ENCODE measurements at regions not wholly inside any gene's neighbourhood (a gene's known extent, or its start where the extent isn't known, plus 50 kb on each side); places are given as distances from the start of the nearest gene placed in this dataset.

DNA sequence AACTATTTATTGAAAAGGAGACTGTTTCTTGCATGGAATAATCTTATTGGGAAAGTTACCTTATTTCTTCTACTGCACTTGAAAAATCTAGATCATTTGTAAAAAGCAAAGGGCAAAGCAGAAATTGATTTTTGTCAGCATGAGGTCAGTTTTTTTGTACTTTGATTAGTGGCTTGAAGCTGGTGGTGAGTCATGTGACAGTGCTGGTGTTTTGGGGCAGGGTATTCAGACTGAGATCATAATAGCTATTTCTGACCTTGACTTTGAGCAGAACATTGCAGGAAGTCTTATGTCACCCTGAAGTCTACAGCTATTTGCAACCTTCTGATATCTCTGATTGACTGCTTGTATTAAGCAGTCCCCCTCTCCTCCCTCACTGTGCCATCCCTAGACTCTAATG, 66.3 kb upstream of the SORCS3 start:
- DNase-seq (ENCODE audit: low read depth) = no peak

DNA sequence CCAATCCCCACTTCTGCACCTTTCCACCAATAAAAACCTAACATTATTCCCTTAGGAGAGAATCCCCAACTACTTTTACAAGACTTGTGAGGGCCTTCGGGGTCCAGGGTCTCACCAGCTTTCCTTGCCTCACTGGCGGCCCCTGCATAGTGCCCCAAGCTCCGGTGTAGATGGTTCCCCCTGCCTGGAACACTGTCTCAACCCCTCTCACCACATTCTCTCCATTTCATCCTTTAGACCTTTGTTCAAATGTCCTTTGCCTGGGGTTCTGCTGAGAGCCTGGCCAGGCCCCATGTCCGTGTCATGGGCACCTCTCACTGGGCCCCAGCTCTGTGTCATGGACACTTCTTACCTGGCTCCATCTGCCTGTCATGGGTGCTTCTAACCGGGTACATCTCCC, 64.5 kb upstream of the SORCS3 start:
- no peak for DNase-seq (ENCODE audit: low read depth)

DNA sequence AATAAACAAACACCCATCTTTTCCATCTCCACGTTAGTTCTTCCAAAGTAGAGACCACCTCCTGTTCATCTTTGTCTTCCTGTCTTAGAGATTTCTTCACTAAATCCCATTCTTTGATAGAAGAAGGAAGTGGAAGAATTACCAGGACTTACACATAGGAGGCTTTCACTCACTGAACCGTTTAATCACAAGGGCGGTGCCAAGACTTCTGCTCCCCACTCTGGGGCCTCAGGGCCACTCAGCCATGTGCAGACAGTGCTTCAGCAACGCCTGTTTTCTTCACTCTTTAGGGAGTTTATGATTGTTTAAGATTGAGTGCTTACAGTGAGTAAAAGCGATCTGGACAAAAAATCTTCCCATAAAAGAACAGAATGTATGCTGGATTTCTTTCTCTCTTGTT, 63.9 kb upstream of the SORCS3 start:
- no peak for DNase-seq (ENCODE audit: low read depth)

DNA sequence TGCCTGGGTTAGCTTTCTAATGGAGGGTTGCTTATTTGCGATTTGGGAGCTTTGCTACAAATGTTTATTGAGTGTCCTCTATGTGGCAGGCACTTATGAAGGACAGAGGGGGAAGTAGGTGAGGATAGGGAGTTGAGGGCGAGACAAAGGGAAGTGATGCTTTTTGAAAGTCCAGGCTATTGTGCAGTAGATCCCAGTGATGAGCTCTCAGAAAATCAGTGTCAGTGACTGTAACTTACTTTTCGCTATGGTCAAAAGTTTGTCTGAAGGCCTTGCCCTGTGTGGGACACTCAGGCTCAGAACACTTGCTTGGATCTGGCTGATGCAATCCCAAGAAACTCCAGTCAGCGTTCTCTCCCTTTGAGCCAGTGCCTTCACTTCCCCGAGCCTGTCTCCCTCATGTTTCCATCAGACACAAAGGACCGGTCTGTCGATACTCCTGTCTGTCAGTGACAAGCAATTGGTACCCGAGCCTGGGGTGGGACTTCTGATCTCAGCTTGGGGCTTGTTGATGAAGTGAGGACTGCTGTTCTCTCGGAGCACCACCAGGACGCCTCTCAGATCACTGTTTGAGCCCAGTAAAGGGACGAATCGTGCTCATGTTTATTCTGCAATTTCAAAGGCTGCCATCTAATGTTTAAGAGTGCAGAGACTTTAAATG, 63.1 kb upstream of the SORCS3 start:
- DNase-seq (ENCODE audit: low read depth) = no peak

DNA sequence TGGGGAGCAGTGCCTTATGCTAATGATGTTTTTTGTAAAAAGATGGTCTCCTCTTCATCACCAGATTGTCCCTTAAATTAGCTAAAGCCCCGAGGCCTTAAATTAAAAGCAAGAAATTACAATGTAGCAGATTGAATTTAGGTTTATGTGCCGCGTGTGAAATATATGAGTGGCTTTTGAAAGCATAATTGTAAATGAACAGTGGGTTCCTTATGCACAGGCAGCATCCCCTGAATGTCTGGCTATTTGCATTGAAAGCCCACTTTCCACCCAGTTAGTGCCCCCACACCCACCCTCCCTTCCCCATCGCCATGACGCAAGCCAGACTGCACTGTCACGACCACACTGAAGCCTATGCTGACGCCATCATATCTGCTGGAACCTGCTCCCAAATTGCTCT, 62.4 kb upstream of the SORCS3 start:
- no peak for DNase-seq (ENCODE audit: low read depth)

DNA sequence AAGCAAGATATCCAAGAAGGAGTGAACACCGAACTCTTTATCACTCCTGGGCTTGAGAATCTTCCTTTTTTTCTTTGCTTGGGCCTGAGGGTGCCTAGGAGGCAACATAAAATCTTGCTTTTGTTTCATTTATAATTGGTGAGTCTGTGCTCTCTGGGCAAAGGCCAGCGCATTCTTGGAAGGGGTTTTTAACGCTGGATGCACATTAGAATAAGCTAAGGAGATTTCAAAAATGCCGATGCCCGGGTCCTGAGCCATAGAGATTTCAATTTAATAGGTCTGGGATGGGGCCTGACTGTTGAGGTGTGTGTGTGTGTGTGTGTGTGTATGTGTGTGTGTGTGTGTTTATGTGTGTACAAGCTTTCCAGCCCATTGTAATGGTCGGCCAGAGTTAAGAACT, 62.0 kb upstream of the SORCS3 start:
- DNase-seq (ENCODE audit: low read depth) = no peak

DNA sequence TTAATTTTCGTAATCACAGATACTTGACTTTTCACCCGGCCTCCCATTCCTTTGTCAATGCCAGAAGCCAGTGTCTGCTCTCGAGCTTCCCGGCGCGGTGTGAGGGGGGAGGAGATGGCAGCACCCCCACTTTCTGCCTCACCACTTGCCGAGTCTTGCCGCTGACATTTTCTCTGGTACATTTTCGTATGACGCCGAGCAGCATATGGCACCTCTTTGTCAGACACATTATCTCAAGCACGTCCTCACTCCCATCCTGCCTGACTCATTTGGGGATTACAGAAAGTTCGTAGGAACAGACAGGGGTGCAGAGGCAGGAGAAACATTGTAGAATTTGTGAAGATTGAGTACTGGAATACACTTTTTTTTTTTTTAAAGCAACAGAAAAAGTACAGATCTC, 60.8 kb upstream of the SORCS3 start:
- DNase-seq (ENCODE audit: low read depth) = peak; percentile 40

DNA sequence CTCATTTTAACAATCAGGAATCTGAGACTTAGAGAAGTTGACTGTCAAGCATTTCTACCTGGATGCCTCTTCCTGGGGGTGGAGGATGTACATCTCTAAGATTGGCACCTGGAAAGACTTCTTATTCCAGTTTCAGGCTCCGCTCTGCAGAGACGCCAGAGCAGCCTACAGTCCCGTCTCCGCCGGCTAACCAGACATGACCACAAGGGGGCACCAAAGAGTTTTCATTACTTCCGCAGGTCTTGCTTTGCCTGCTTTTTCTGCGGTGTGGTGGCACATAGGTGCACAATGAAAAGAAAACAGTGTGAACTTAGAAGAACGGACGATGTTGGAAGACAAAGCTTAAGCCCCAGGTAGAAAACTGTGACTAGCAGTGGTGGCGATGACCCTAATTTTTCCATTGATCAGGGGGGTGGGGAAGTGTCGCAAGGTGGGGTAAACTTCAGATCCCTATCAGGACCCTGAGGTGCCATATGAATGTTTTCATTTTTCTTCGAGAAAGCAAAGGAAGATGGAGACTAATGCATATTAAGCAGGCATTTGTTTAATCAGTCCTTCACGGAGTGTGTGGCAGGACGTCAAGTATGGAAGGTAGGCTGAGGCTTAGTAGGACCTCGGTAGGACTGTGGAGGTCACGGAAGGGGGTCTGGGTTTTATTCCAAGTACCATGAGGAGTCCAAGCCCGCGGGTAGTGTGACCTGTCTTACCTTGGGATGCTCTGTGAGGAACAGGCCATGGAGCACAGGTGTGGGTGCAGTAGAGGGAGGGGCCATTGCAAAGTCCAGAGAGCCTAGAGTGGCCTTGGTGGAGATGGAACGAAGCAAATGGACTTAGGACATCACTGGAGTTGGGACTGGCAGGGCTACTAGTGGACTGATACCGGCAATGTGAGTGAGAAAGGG, 60.1 kb upstream of the SORCS3 start:
- DNase-seq (ENCODE audit: low read depth) = peak; percentile 53

DNA sequence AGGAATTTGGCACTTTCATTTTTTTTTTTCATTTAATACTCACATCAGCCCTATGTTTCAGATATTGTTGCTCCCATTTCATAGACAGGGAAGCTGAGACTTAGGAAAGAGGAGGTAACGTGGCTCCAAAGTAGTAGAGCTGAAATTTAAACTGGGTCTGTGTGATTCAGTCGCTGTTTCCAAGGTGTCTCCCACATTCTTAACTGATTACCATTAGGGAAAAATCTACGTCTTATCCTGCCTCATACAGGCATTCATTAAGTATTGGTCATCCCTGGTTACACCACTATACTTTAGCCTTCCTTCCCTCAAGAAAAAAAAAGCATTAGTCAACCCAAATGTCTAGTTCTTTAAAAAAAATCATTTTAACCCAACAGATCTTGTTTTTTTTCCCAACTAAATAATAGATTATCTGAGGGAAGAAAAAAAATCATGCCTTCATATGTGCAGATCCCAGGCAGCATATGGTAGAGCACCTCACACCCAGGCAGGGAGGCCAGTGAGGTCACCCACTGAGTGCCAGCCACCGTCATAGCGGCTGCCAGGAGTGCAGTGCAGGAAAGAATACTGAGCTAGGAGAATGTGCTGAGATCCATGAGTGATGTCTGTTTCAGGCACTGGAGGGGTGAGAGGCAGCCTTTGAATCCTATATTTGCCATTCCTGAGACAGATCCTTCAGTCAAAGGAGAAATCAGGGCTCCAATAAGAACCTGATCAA, 59.0 kb upstream of the SORCS3 start:
- peak; percentile 23 for DNase-seq (ENCODE audit: low read depth)

DNA sequence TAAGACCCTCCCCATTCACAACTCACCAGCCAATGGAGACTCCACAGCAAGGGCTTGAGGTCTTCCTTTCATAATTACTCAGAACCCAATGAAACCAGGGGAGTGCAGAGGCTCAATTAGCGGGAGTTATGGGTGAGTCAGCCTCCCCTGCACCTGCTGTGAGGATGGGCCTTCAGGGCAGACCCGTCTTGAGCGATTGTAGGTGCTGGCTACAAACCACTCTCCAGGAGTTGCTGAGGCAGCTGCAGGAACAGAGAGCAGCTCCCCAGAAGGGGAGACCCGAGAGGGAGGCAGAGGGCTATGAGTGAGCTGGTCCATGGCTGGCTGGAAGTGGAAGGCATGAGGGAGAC, 58.5 kb upstream of the SORCS3 start:
- DNase-seq (ENCODE audit: low read depth) = peak; percentile 5

DNA sequence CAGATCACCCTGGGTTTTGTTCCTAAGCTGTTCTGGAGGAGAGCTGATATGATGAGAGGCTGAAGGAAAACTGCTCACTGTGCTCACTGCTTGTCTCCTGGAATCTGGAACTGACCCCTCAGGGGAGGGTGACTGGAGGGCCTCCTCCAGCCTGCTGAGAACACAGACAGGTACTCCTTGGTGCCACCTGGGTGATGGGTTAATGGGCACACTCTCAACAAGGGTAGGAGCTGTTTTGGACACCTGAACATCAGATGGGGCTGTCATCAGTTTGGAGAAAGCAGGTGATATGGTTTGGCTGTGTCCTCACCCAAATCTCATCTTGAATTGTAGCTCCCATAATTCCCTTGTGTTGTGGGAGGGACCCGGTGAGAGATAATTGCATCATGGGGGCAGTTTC, 58.1 kb upstream of the SORCS3 start:
- no peak for DNase-seq (ENCODE audit: low read depth)

DNA sequence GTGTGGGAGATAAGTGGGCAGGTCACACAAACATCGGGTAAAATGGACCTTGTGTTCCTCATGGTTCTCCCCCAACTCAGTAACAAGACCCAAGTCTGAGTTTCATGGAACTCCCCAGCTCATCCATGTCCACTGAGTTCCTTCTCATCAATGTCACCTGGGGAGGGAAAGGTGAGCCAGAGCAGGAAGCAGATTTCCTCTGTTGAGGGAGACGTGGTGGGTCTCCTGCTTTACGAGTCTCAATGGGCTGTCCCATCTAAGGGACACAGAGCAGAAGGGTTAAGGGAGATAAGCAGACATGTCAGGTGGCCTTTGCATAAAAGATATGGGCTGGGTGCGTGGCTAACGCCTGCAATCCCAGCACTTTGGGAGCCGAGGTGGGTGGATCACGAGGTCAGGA, 56.5 kb upstream of the SORCS3 start:
- no peak for DNase-seq (ENCODE audit: low read depth)

DNA sequence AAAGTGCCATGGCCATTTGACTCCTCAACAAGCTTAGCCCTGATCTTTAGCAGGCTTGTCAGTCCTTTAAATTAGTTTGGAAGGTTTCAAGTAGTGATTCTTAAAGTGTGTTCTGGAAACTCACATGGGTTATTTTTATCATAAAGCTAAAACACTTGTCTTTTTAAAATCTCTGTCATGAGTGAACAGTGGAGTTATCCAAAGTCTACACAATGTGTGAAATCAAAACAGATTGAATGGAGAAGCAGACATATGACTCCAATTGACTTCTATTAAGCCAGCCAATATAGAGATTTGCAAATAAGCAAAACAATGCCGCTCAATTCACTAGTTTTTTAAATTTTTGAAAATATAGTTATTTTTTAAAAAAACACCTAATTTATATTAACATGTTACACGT, 53.3 kb upstream of the SORCS3 start:
- DNase-seq (ENCODE audit: low read depth) = no peak

DNA sequence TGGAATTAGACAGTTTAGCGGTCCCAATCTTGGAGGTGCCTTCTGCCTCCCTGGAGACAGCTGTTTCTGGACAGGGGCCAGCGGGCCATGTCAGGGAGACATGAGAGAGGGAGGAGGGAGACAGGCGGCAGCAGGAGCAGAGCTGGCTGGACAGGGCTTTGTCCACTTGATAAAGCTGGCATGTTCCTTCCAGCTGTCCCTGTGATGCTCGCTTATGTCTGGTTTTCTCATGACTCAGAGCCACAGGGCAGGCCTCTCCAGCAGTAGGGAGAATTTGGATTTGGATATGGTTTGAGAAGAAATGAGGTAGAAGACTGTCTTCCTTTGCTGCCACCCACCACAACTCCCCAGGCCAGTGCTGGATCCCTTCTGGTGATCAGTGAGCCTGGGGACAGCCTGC, 51.7 kb upstream of the SORCS3 start:
- DNase-seq (ENCODE audit: low read depth) = peak; percentile 32

DNA sequence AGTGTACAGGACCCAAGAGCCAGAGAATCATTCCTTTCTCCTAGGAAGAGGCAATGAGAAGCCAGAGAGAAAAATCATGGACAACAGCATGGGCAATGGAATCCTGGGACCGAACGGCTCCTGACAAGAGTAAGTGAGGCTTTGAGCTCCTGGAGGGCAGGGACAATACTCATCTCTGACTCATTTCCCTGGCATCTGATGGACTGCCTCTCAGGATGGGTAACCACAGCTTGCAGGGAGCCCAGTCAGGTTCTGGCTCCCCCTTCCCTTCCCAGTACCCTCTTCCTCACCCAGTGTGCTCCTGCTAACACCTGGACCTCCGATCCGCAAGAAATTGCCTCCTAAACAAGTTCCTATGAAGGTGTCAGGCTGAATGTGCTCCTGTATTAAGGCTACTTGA, 51.2 kb upstream of the SORCS3 start:
- peak; percentile 48 for DNase-seq (ENCODE audit: low read depth)

Measured in LHCN-M2 (cell line).